ENCODE measurements at regions not wholly inside any gene's neighbourhood (a gene's known extent, or its start where the extent isn't known, plus 50 kb on each side); places are given as distances from the start of the nearest gene placed in this dataset.

DNA sequence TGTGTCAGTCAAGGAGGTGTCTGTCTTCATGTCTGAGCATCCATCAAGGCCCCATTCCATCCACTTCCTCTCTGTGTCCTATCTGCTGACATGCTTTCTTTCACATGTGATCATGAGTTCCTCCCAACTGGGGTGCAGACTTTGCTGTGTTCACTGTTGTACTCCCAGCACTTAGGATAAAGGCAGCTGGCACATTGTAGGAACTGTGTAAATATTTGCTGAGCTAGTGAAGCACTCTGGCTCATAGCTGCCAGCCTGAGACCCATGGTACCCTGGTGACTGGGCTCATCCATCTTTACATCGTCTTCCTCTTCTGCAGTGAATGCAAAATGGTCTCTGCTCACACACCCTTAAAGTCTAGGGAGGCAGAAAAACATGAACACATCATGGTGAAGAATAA is 242.2 kb upstream of the IGFBP3 start (continued):
- TF ChIP-seq, protein P1, sequence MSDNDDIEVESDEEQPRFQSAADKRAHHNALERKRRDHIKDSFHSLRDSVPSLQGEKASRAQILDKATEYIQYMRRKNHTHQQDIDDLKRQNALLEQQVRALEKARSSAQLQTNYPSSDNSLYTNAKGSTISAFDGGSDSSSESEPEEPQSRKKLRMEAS (IDR thresholded peaks at IDR 0.05) = no peak
- TF ChIP-seq YY1 (IDR thresholded peaks at IDR 0.05; ENCODE audit: extremely low read depth, insufficient replicate concordance, low read depth, low read length) (no peak), CEBPB (IDR thresholded peaks at IDR 0.05; ENCODE audit: low read depth) (no peak), EZH2 (IDR thresholded peaks at IDR 0.05) (no peak)

DNA sequence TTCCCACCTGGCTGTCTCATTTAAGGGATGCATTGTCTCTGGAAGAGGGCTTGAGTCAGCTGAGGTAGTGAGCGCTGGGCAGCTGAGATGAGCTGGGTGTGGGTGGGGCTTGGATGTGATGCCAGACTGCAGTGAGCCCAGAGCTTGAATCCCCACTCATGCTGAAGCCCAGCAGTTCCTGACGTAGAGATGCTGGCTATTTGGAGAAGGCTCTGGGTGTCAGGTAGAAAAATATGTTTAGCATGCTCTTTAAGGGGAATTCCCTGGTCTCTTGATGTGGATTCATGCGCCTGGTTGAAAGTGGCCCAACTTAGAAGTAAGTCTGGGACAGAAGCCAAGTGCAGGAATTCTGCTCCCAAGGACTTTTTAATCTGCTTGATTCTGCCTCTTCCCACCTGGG is 241.5 kb upstream of the IGFBP3 start:
- no peak overlapping the region for H2AFZ ChIP-seq (ENCODE audit: low read depth, low read length, poor library complexity, severe bottlenecking)
- H3K27ac ChIP-seq (ENCODE audit: low read depth, low read length) = no peak overlapping the region
- CTCF ChIA-PET = no interaction called here

More for the DNA sequence above, 241.5 kb upstream of the IGFBP3 start:
- no peaks in the 10 kb centered on the region for H3K79me2 ChIP-seq (ENCODE audit: insufficient read depth, low read length)
- DNase-seq (ENCODE audit: low read depth, low spot score) (no peak), ATAC-seq (no peak)
- H3K4me1 ChIP-seq (ENCODE audit: control insufficient read depth in 1 of 2, insufficient read depth in 2 of 2, low read length in 2 of 2) = no peaks in the 10 kb centered on the region
- RAD21 ChIA-PET (ENCODE audit: low non-redundant PET in 1 of 2, low total read pairs in 2 of 2, uncharacterized antibody in 2 of 2, unreplicated experiment in 2 of 2) = no interaction called here
- H3K9ac ChIP-seq (ENCODE audit: low read length) = no peak overlapping the region
- BruUV-seq (replicated peaks) = no TSS peak
- no peaks in the 10 kb centered on the region for H4K20me1 ChIP-seq (ENCODE audit: insufficient read depth)
- no peak overlapping the region for H3K4me3 ChIP-seq (replicated peaks in 1 of 2; ENCODE audit: low read depth in 1 of 2, low read length in 2 of 2)
- H3K9me3 ChIP-seq (ENCODE audit: control insufficient read depth in 1 of 2, insufficient read depth in 1 of 2, low read depth in 1 of 2, low read length in 2 of 2) = no peaks in the 10 kb centered on the region
- TF ChIP-seq SRF (IDR thresholded peaks at IDR 0.05; ENCODE audit: low read depth) (no peak), SP1 (IDR thresholded peaks at IDR 0.05; ENCODE audit: low read depth) (no peak), YY1 (IDR thresholded peaks at IDR 0.05; ENCODE audit: extremely low read depth, insufficient replicate concordance, low read depth, low read length) (no peak), FOSL1 (IDR thresholded peaks at IDR 0.05; ENCODE audit: low read depth) (no peak), ELF1 (IDR thresholded peaks at IDR 0.05; ENCODE audit: borderline replicate concordance, low read depth) (no peak), ZFX (IDR thresholded peaks at IDR 0.05) (no peak), EGR1 (IDR thresholded peaks at IDR 0.05; ENCODE audit: low read depth) (no peak), SIN3A (IDR thresholded peaks at IDR 0.05; ENCODE audit: low read depth) (no peak)
- TF ChIP-seq, protein P2, sequence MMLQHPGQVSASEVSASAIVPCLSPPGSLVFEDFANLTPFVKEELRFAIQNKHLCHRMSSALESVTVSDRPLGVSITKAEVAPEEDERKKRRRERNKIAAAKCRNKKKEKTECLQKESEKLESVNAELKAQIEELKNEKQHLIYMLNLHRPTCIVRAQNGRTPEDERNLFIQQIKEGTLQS (IDR thresholded peaks at IDR 0.05) = no peak
- TF ChIP-seq, protein P3, sequence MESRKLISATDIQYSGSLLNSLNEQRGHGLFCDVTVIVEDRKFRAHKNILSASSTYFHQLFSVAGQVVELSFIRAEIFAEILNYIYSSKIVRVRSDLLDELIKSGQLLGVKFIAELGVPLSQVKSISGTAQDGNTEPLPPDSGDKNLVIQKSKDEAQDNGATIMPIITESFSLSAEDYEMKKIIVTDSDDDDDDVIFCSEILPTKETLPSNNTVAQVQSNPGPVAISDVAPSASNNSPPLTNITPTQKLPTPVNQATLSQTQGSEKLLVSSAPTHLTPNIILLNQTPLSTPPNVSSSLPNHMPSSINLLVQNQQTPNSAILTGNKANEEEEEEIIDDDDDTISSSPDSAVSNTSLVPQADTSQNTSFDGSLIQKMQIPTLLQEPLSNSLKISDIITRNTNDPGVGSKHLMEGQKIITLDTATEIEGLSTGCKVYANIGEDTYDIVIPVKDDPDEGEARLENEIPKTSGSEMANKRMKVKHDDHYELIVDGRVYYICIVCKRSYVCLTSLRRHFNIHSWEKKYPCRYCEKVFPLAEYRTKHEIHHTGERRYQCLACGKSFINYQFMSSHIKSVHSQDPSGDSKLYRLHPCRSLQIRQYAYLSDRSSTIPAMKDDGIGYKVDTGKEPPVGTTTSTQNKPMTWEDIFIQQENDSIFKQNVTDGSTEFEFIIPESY (IDR thresholded peaks at IDR 0.05; ENCODE audit: extremely low read depth, insufficient replicate concordance, low read length) = no peak
- H3K36me3 ChIP-seq (ENCODE audit: control insufficient read depth in 1 of 2, insufficient read depth in 2 of 2, low read length in 2 of 2) = no peaks in the 10 kb centered on the region
- no peaks in the 10 kb centered on the region for H3K9me2 ChIP-seq (ENCODE audit: insufficient read depth)
- no peaks in the 10 kb centered on the region for H3K27me3 ChIP-seq (ENCODE audit: insufficient read depth, low read length)
- POLR2A ChIA-PET = no interaction called here
- no peak overlapping the region for H3K4me2 ChIP-seq (ENCODE audit: low read length)
- intact Hi-C loops (cut with micrococcal nuclease) = no loop called here
